H1 (cell line): ENCODE measurements at regions not wholly inside any gene's neighbourhood (a gene's known extent, or its start where the extent isn't known, plus 50 kb on each side); places are given as distances from the start of the nearest gene placed in this dataset.

Source experiments
- CTCF ChIA-PET: fragments of 300-600 bp; sonication (Branson Sonifier 250); formaldehyde crosslinking; loops from one replicate; lab custom pipeline; 2021; ENCODE audit not compliant: partially characterized antibody; lab: Charles Lee
- POLR2A ChIA-PET: fragments of 300-600 bp; sonication (Branson Sonifier 250); formaldehyde crosslinking; loops from one replicate; lab custom pipeline; 2021; ENCODE audit warnings: inconsistent platforms; ENCODE audit not compliant: partially characterized antibody; lab: Charles Lee
- DNase-seq, 2 experiments: peaks; one replicate each; pipeline versions ENCODE4 v3.0.0 to v3.0.0-alpha.2; 2010 to 2022; ENCODE audit warnings: low spot score in 2 of 2, low read depth in 1 of 2, mixed read lengths in 1 of 2
- FAIRE-seq: peaks from 2 replicates; lab custom pipeline; 2011; peaks lifted over from hg19 to GRCh38; lab: Jason Lieb, UNC
- H2AFZ ChIP-seq: 2 replicates; pipeline ENCODE4 v1.8.1; 2012; ENCODE audit warnings: low read length, inconsistent platforms
- H2AK5ac ChIP-seq: 2 replicates; pipeline ENCODE4 v1.6.1; 2013; ENCODE audit warnings: low read depth, low read length
- H2BK120ac ChIP-seq: replicated peaks from 2 replicates; pipeline ENCODE3; 2013; ENCODE audit warnings: low read depth, low read length, inconsistent platforms
- H2BK12ac ChIP-seq: 2 replicates; pipeline ENCODE4 v1.6.1; 2013; ENCODE audit warnings: low read depth, low read length
- H2BK15ac ChIP-seq: 2 replicates; pipeline ENCODE4 v1.6.1; 2013; ENCODE audit warnings: low read length
- H2BK20ac ChIP-seq: 2 replicates; pipeline ENCODE4 v1.6.1; 2013; ENCODE audit warnings: low read length
- H2BK5ac ChIP-seq: 2 replicates; pipeline ENCODE4 v1.6.1; 2013; ENCODE audit warnings: low read depth, low read length
- H3K14ac ChIP-seq: 2 replicates; pipeline ENCODE4 v1.6.1; 2013; ENCODE audit warnings: inconsistent platforms; ENCODE audit not compliant: insufficient read length
- H3K18ac ChIP-seq: 2 replicates; pipeline ENCODE4 v1.6.1; 2013; ENCODE audit warnings: low read length; ENCODE audit errors: extremely low read depth
- H3K23ac ChIP-seq: 2 replicates; pipeline ENCODE4 v1.6.1; 2013; ENCODE audit warnings: inconsistent platforms; ENCODE audit not compliant: insufficient read length
- H3K23me2 ChIP-seq: 2 replicates; pipeline ENCODE4 v1.6.1; 2013; ENCODE audit warnings: low read depth, low read length
- H3K27ac ChIP-seq: 2 replicates; pipeline ENCODE4 v1.6.1; 2011; ENCODE audit warnings: low read depth, low read length, inconsistent platforms
- H3K27me3 ChIP-seq, 4 experiments: replicated peaks in 1 of 4; 1 replicate in 1 of 4; 2 replicates in 3 of 4; pipeline versions ENCODE4 v1.6.1 to v1.8.1; 2011 to 2013; ENCODE audit warnings: low read length in 3 of 4, mild to moderate bottlenecking in 3 of 4, inconsistent platforms in 2 of 4, mixed read lengths in 2 of 4, moderate library complexity in 1 of 4; ENCODE audit not compliant: control insufficient read depth in 3 of 4, insufficient read depth in 3 of 4; ENCODE audit errors: extremely low read depth in 1 of 4
- H3K36me3 ChIP-seq, 4 experiments: 2 replicates each; pipeline versions ENCODE4 v1.6.1 to v1.8.1; 2011 to 2013; ENCODE audit warnings: mild to moderate bottlenecking in 4 of 4, low read length in 3 of 4, moderate library complexity in 2 of 4, control low read depth in 1 of 4, inconsistent platforms in 1 of 4; ENCODE audit not compliant: insufficient read depth in 4 of 4, control insufficient read depth in 2 of 4
- H3K4ac ChIP-seq: replicated peaks from 2 replicates; pipeline ENCODE3; 2013; ENCODE audit warnings: low read length, low read depth, mixed read lengths, inconsistent platforms; ENCODE audit not compliant: insufficient read length
- H3K4me1 ChIP-seq, 4 experiments: replicated peaks in 1 of 4; 1 replicate in 1 of 4; 2 replicates in 3 of 4; pipeline versions ENCODE4 v1.6.1 to v1.8.1; 2011 to 2013; ENCODE audit warnings: low read length in 3 of 4, inconsistent platforms in 2 of 4, mixed read lengths in 1 of 4; ENCODE audit not compliant: insufficient read depth in 4 of 4, control insufficient read depth in 3 of 4
- H3K4me2 ChIP-seq, 2 experiments: 2 replicates each; pipeline versions ENCODE4 v1.6.1 to v1.8.1; 2011 to 2013; ENCODE audit warnings: low read depth in 2 of 2, low read length in 2 of 2, control low read depth in 1 of 2, inconsistent platforms in 1 of 2, mild to moderate bottlenecking in 1 of 2; ENCODE audit not compliant: insufficient read depth in 1 of 2
- H3K4me3 ChIP-seq, 4 experiments: fragments of 200-600, 300-600 bp in 1 of 4; sonication (generic), shearing (Covaris generic), sonication (Bioruptor Twin) in 1 of 4; 2 replicates each; pipeline versions ENCODE4 v1.5.1 to v1.8.1; 2011 to 2016; ENCODE audit warnings: low read length in 4 of 4, low read depth in 3 of 4, control low read depth in 2 of 4, inconsistent platforms in 2 of 4, mild to moderate bottlenecking in 2 of 4, mixed read lengths in 1 of 4, moderate library complexity in 1 of 4; ENCODE audit not compliant: insufficient read depth in 2 of 4; ENCODE audit errors: extremely low read depth in 1 of 4
- H3K56ac ChIP-seq: replicated peaks from 2 replicates; pipeline ENCODE3; 2013; ENCODE audit warnings: low read depth, mild to moderate bottlenecking, mixed read lengths, low read length, inconsistent platforms; ENCODE audit not compliant: insufficient read length
- H3K79me1 ChIP-seq: 2 replicates; pipeline ENCODE4 v1.6.1; 2013; ENCODE audit warnings: low read depth, low read length, control low read depth
- H3K79me2 ChIP-seq, 2 experiments: 2 replicates each; pipeline versions ENCODE4 v1.6.1 to v1.8.1; 2012 to 2013; ENCODE audit warnings: low read length in 2 of 2, mild to moderate bottlenecking in 2 of 2, inconsistent platforms in 1 of 2; ENCODE audit not compliant: insufficient read depth in 2 of 2, control insufficient read depth in 1 of 2
- H3K9ac ChIP-seq, 4 experiments: replicated peaks in 1 of 4; 1 replicate in 1 of 4; 2 replicates in 3 of 4; pipeline versions ENCODE4 v1.6.1 to v1.8.1; 2011 to 2013; ENCODE audit warnings: low read depth in 3 of 4, low read length in 3 of 4, control low read depth in 2 of 4, mild to moderate bottlenecking in 2 of 4, moderate library complexity in 2 of 4, inconsistent platforms in 1 of 4; ENCODE audit errors: extremely low read depth in 1 of 4
- H3K9me3 ChIP-seq, 2 experiments: 2 replicates each; pipeline versions ENCODE4 v1.6.1 to v1.8.1; 2012 to 2013; ENCODE audit warnings: mild to moderate bottlenecking in 2 of 2, moderate library complexity in 2 of 2, control low read depth in 1 of 2, inconsistent platforms in 1 of 2, low read depth in 1 of 2, low read length in 1 of 2, mixed read lengths in 1 of 2; ENCODE audit not compliant: insufficient read depth in 2 of 2
- H4K20me1 ChIP-seq, 2 experiments: replicated peaks in 1 of 2; 2 replicates each; pipeline versions ENCODE3 to v1.8.1; 2011 to 2013; ENCODE audit warnings: inconsistent platforms in 2 of 2, low read length in 2 of 2, mild to moderate bottlenecking in 1 of 2; ENCODE audit not compliant: insufficient read depth in 2 of 2, control insufficient read depth in 1 of 2
- H4K5ac ChIP-seq: 2 replicates; pipeline ENCODE4 v1.6.1; 2013; ENCODE audit warnings: low read length, low read depth, mixed read lengths, inconsistent platforms; ENCODE audit not compliant: insufficient read length
- H4K8ac ChIP-seq: 2 replicates; pipeline ENCODE4 v1.8.0; 2013; ENCODE audit warnings: mild to moderate bottlenecking, moderate library complexity, low read length, inconsistent platforms; ENCODE audit not compliant: insufficient read depth; ENCODE audit errors: extremely low read depth
- H4K91ac ChIP-seq: replicated peaks from 2 replicates; pipeline ENCODE3; 2013; ENCODE audit warnings: low read length, mixed read lengths, inconsistent platforms; ENCODE audit not compliant: insufficient read length
- CHD2 ChIP-seq: IDR thresholded peaks from 2 replicates; pipeline ENCODE4 v1.6.1; 2012; ENCODE audit warnings: low read length, improper control_type of control experiment
- WGBS, 2 experiments: shearing (Covaris generic) in 1 of 2; methylation state at CpG; one replicate each; pipeline versions ENCODE4 v1.1.6 to v1.1.7; 2013 to 2015; ENCODE audit warnings: low lambda C conversion rate in 2 of 2, mixed read lengths in 2 of 2, inconsistent platforms in 1 of 2, low coverage in 1 of 2, missing lambda C conversion rate in 1 of 2; ENCODE audit not compliant: insufficient replicate concordance in 2 of 2, insufficient coverage in 1 of 2, insufficient read length in 1 of 2; ENCODE audit errors: extremely low coverage in 1 of 2, missing lambda C conversion rate in 1 of 2; 5-methylcytosine and 5-hydroxymethylcytosine counted together

GRCh38 chr6:56749632-56750151 lies 107.0 kb upstream of the DST start:
- 92% methylated on average over 3 of the region's 3 CpGs; no CpG with 5 or more reads in 1 of the 2 experiments for WGBS, 2 experiments
- H3K36me3 ChIP-seq = no peaks in the 10 kb centered on the region
- H4K5ac ChIP-seq = no peak overlapping the region
- DNase-seq (no peak), FAIRE-seq (no peak)
- H4K91ac ChIP-seq = no peak overlapping the region
- no peak overlapping the region for H3K14ac ChIP-seq
- H3K9me3 ChIP-seq = no peaks in the 10 kb centered on the region
- no peaks in the 10 kb centered on the region for H4K20me1 ChIP-seq
- peaks cover 0 to 92% of the 10 kb centered on the region in 2 experiments; a peak in 3 of 4 replicates for H3K79me2 ChIP-seq
- no peaks in the 10 kb centered on the region for H3K79me1 ChIP-seq
- no peak overlapping the region for H3K4me3 ChIP-seq
- H3K4me2 ChIP-seq = no peak overlapping the region
- no peak overlapping the region; the same call in 1 of the 2 replicates for H3K18ac ChIP-seq
- H2BK120ac ChIP-seq = no peak overlapping the region
- no peak overlapping the region for H2BK15ac ChIP-seq
- H3K4ac ChIP-seq = no peak overlapping the region
- no peaks in the 10 kb centered on the region for H3K23me2 ChIP-seq
- no peak overlapping the region for H3K23ac ChIP-seq
- no peak overlapping the region for H2AK5ac ChIP-seq
- H2BK20ac ChIP-seq = no peak overlapping the region
- H3K9ac ChIP-seq = no peak overlapping the region
- H3K56ac ChIP-seq = no peak overlapping the region
- no peak overlapping the region for H2AFZ ChIP-seq
- H4K8ac ChIP-seq = no peak overlapping the region
- no peak overlapping the region for H2BK5ac ChIP-seq
- peaks cover 3 to 19% (median 11%) of the 10 kb centered on the region in 4 experiments; a peak in 5 of 7 replicates for H3K4me1 ChIP-seq
- no peak overlapping the region for H2BK12ac ChIP-seq
- TF ChIP-seq CHD2 = no peak
- no peak overlapping the region for H3K27ac ChIP-seq
- ChIA-PET CTCF (interaction anchor here (0.6 to 1.9 kb wide), 4 partner anchors 8 to 40 kb away, joined by 3 to 6 read pairs (median 4); no protein-coding TSS in a partner anchor), POLR2A (no interaction called here)
- H3K27me3 ChIP-seq = no peaks in the 10 kb centered on the region
